ENCODE measurements at regions not wholly inside any gene's neighbourhood (a gene's known extent, or its start where the extent isn't known, plus 50 kb on each side); places are given as distances from the start of the nearest gene placed in this dataset.

DNA sequence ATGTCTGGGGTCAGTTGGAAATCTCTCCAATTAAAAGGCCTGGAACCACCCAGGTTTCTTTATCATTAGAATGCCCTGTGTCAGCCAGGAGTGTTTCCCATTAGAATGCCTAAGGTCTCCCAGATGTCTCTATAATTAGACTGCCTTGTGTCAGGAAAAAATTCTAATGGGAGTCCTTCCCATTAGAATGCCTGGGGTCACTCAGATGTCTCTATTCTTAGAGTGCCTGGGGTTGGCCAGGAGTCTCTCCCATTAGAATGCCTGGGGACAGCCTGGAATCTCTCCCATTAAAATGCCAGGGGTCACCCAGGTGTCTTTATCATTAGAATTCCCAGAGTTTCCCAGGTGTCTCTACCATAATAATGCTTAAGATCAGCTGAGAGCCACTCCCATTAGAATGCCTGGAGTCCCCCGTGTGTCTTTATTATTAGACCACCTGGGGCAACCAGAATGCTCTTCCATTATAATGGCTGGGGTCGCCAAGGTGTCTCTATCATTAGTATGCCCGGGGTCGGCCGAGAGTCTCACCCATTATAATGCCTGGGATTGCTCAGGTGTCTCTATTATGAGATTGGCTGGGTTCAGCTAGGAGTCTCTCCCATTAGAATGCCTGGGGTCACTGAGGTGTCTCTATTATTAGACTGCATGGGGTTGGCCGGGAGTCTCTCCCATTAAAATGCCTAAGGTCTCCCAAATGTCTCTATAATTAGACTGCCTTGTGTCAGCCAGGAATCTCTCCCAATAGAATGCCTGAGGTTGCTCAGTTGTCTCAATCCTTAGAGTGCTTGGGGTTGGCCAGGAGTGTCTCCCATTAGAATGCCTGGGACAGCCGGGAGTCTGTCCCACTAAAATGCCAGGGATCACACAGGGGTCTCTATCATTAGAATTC, 2254.6 kb downstream of the TP53TG3F start:
- H3K4me1 Mint-ChIP-seq (ENCODE audit: low read depth, unreplicated experiment), result no peaks in the 10 kb centered on the region
- no peak overlapping the region for H3K9ac ChIP-seq (ENCODE audit: low read length)
- H3K79me2 ChIP-seq (ENCODE audit: insufficient read depth, low read length), result no peaks in the 10 kb centered on the region
- H3K9me3 Mint-ChIP-seq (ENCODE audit: unreplicated experiment), result peaks cover 18% of the 10 kb centered on the region
- no peak overlapping the region for H3K4me3 ChIP-seq (ENCODE audit: insufficient read depth, low read depth, low read length)
- DNase-seq (ENCODE audit: low read depth) (no peak), FAIRE-seq (no peak)
- H3K36me3 Mint-ChIP-seq (ENCODE audit: low read depth, unreplicated experiment), result no peaks in the 10 kb centered on the region
- H3K27ac Mint-ChIP-seq (ENCODE audit: unreplicated experiment), result no peak overlapping the region
- no peaks in the 10 kb centered on the region for H4K20me1 ChIP-seq (ENCODE audit: insufficient read depth, low read length)
- no peak overlapping the region for H3K4me2 ChIP-seq (ENCODE audit: low read length)
- no peaks in the 10 kb centered on the region for H3K9me3 ChIP-seq (ENCODE audit: insufficient read depth, low read depth, low read length)
- no peaks in the 10 kb centered on the region for H3K36me3 ChIP-seq (ENCODE audit: insufficient read depth, low read length)
- no peaks in the 10 kb centered on the region for H3K27me3 ChIP-seq (ENCODE audit: insufficient read depth, low read length)
- TF ChIP-seq, protein P1, sequence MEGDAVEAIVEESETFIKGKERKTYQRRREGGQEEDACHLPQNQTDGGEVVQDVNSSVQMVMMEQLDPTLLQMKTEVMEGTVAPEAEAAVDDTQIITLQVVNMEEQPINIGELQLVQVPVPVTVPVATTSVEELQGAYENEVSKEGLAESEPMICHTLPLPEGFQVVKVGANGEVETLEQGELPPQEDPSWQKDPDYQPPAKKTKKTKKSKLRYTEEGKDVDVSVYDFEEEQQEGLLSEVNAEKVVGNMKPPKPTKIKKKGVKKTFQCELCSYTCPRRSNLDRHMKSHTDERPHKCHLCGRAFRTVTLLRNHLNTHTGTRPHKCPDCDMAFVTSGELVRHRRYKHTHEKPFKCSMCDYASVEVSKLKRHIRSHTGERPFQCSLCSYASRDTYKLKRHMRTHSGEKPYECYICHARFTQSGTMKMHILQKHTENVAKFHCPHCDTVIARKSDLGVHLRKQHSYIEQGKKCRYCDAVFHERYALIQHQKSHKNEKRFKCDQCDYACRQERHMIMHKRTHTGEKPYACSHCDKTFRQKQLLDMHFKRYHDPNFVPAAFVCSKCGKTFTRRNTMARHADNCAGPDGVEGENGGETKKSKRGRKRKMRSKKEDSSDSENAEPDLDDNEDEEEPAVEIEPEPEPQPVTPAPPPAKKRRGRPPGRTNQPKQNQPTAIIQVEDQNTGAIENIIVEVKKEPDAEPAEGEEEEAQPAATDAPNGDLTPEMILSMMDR (IDR thresholded peaks at IDR 0.05; ENCODE audit: insufficient read depth, low read depth, low read length), result no peak
- no peak for TF ChIP-seq EZH2 (IDR thresholded peaks at IDR 0.05; ENCODE audit: insufficient read depth, low read length)
- H2AFZ ChIP-seq (ENCODE audit: low read depth, low read length), result no peak overlapping the region
- no peaks in the 10 kb centered on the region for H3K4me1 ChIP-seq (ENCODE audit: insufficient read depth, low read length)
- no peak overlapping the region for H3K27ac ChIP-seq (ENCODE audit: low read depth, low read length)
- no peaks in the 10 kb centered on the region for H3K27me3 Mint-ChIP-seq (ENCODE audit: low read depth, unreplicated experiment)
- H3K4me3 Mint-ChIP-seq (ENCODE audit: unreplicated experiment), result no peak overlapping the region

DNA sequence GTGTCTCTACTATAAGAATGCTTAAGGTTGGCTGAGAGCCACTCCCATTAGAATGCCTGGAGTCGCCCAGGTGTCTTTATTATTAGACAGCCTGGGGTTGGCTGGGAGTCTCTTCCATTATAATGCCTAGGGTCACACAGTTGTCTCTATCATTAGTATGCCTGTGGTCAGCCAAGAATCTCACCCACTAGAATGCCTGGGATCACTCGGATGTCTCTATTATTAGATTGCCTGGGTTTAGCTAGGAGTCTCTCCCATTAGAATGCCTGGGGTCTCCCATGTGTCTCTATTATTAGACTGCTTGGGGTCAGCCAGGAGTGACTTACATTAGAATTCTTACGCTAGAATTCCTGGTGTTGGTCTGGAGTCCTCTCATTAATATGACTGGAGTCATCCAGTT, 2255.3 kb downstream of the TP53TG3F start:
- Histone ChIP-seq H3K27me3 (ENCODE audit: insufficient read depth, low read length) (no peaks in the 10 kb centered on the region), H3K4me3 (ENCODE audit: insufficient read depth, low read depth, low read length) (no peak overlapping the region), H3K4me2 (ENCODE audit: low read length) (no peak overlapping the region), H3K4me1 (ENCODE audit: insufficient read depth, low read length) (no peaks in the 10 kb centered on the region), H3K36me3 (ENCODE audit: insufficient read depth, low read length) (no peaks in the 10 kb centered on the region), H3K27ac (ENCODE audit: low read depth, low read length) (no peak overlapping the region), H3K9me3 (ENCODE audit: insufficient read depth, low read depth, low read length) (no peaks in the 10 kb centered on the region), H4K20me1 (ENCODE audit: insufficient read depth, low read length) (no peaks in the 10 kb centered on the region), H3K9ac (ENCODE audit: low read length) (no peak overlapping the region), H2AFZ (ENCODE audit: low read depth, low read length) (no peak overlapping the region), H3K79me2 (ENCODE audit: insufficient read depth, low read length) (no peaks in the 10 kb centered on the region)
- Mint-ChIP-seq H3K9me3 (ENCODE audit: unreplicated experiment) (peaks cover 21% of the 10 kb centered on the region), H3K36me3 (ENCODE audit: low read depth, unreplicated experiment) (no peaks in the 10 kb centered on the region), H3K4me3 (ENCODE audit: unreplicated experiment) (no peak overlapping the region), H3K27ac (ENCODE audit: unreplicated experiment) (no peak overlapping the region), H3K27me3 (ENCODE audit: low read depth, unreplicated experiment) (no peaks in the 10 kb centered on the region), H3K4me1 (ENCODE audit: low read depth, unreplicated experiment) (no peaks in the 10 kb centered on the region)
- DNase-seq (ENCODE audit: low read depth) (no peak), FAIRE-seq (no peak)
- TF ChIP-seq, protein P1 (IDR thresholded peaks at IDR 0.05; ENCODE audit: insufficient read depth, low read depth, low read length), result no peak
- TF ChIP-seq EZH2 (IDR thresholded peaks at IDR 0.05; ENCODE audit: insufficient read depth, low read length), result no peak

DNA sequence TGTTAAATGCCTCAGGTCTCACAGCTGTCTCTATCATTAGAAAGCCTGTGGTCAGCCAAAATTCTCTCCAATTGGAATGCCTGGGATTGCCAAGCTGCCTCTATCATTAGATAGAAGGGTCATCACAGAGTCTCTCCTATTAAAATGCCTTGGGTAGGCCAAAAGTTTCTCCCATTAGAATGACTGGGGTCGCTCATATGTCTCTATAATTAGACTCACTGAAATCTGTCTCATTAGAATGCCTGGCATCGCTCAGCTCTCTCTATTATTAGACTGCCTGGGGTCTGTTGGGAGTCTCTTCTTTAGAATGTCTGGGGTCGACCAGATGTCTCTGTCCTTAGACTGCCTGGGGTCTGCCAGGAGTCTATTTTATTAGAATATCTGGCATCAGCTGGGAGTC, 2265.1 kb downstream of the TP53TG3F start:
- Histone ChIP-seq H2AFZ (ENCODE audit: low read depth, low read length) (no peak overlapping the region), H3K36me3 (ENCODE audit: insufficient read depth, low read length) (no peaks in the 10 kb centered on the region), H3K9me3 (ENCODE audit: insufficient read depth, low read depth, low read length) (peaks cover 4% of the 10 kb centered on the region), H3K79me2 (ENCODE audit: insufficient read depth, low read length) (no peaks in the 10 kb centered on the region), H3K9ac (ENCODE audit: low read length) (no peak overlapping the region), H3K27me3 (ENCODE audit: insufficient read depth, low read length) (no peaks in the 10 kb centered on the region), H4K20me1 (ENCODE audit: insufficient read depth, low read length) (no peaks in the 10 kb centered on the region), H3K4me2 (ENCODE audit: low read length) (no peak overlapping the region), H3K27ac (ENCODE audit: low read depth, low read length) (no peak overlapping the region), H3K4me3 (ENCODE audit: insufficient read depth, low read depth, low read length) (no peak overlapping the region), H3K4me1 (ENCODE audit: insufficient read depth, low read length) (no peaks in the 10 kb centered on the region)
- TF ChIP-seq, protein P1 (IDR thresholded peaks at IDR 0.05; ENCODE audit: insufficient read depth, low read depth, low read length), result no peak
- TF ChIP-seq EZH2 (IDR thresholded peaks at IDR 0.05; ENCODE audit: insufficient read depth, low read length), result no peak
- Mint-ChIP-seq H3K27ac (ENCODE audit: unreplicated experiment) (no peak overlapping the region), H3K27me3 (ENCODE audit: low read depth, unreplicated experiment) (no peaks in the 10 kb centered on the region), H3K9me3 (ENCODE audit: unreplicated experiment) (peaks cover 38% of the 10 kb centered on the region), H3K4me3 (ENCODE audit: unreplicated experiment) (no peak overlapping the region), H3K4me1 (ENCODE audit: low read depth, unreplicated experiment) (no peaks in the 10 kb centered on the region), H3K36me3 (ENCODE audit: low read depth, unreplicated experiment) (no peaks in the 10 kb centered on the region)
- FAIRE-seq (no peak), DNase-seq (ENCODE audit: low read depth) (no peak)

All from astrocyte (in vitro differentiated cells and primary cell).